Cardiac septum (tissue), 1 donor: ENCODE measurements at regions not wholly inside any gene's neighbourhood (a gene's known extent, or its start where the extent isn't known, plus 50 kb on each side); places are given as distances from the start of the nearest gene placed in this dataset.

Experiments used
- DNase-seq: peaks from one replicate; pipeline ENCODE4 v3.0.0-alpha.2; 2020; ENCODE audit warnings: low spot score
- intact Hi-C: fragments of 100-400 bp; cut with DNase I; formaldehyde crosslinking; loops from one replicate; pipeline ENCODE4 v1.14.0; 2022
- donor health status: DM: no; HTN: no; CAD: no.

DNA sequence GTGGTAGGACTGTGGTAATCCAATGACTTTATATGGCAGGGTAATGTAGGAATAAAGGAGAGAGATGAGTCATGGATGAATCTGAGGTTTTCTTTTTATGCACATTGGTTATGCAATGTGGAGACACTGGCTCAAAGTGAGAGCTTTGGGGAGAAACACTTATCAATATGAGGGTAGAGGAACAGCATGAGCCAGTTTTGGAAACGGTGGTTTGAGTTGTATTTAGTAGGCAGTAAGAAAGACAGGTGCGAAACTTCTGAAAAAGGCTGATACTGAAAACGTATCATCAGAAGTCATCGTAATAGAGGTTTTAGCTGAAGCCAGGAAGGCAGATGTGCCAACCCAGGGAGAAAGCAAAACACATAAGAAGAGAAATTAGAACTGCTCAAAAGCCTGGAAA lies 854.8 kb upstream of the SEL1L start:
- intact Hi-C loops, result no loop called here
- DNase-seq, result no peak

GRCh38 chr14:82390586-82390985 lies 856.9 kb upstream of the SEL1L start:
- intact Hi-C loops, result no loop called here
- DNase-seq, result no peak

DNA sequence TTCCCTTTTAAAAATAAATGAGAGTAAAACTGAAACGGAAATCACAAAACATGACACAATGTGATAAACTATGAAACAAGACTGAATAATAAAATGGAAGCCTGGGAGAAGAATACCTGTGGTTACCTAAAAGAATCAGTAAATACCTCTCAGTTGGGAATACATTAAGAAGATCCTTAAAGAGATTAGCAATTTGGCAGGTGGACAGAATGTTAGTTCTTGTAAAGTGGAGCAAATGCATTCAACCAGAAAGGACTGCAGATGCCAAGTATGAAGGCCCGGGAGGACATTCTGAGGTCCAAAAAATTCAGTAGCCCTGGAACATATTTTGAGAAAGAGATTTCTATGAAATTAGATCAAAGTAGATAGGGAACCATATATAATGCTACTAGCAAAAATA lies 861.3 kb upstream of the SEL1L start:
- intact Hi-C loops, result no loop called here
- no peak for DNase-seq

GRCh38 chr14:82398256-82398655 lies 864.6 kb upstream of the SEL1L start:
- intact Hi-C loops, result no loop called here
- DNase-seq, result no peak

GRCh38 chr14:82403987-82404386 lies 870.3 kb upstream of the SEL1L start:
- no peak for DNase-seq
- intact Hi-C loops, result no loop called here

DNA sequence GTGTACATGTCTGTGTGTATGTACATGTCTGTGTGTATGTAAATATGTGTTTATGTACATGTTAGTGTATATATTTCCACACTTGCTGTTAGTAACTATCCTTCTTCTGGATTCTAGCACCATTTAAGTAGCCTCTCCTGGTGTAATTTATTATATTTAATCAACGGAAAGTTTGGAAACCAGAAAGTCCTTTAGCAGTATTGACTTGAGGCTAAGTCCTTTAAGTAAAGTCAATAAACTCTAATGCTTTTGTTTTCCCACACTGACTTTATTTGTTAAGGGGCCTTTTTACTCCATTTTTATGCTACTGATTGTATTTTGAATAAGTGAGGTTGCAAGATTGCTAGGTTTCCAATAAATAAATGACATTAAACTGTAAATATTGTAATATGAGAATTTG lies 876.4 kb upstream of the SEL1L start:
- no peak for DNase-seq
- intact Hi-C loops, result no loop called here

GRCh38 chr14:82411298-82411697 lies 877.6 kb upstream of the SEL1L start:
- intact Hi-C loops, result no loop called here

GRCh38 chr14:82412545-82412944 lies 878.9 kb upstream of the SEL1L start:
- intact Hi-C loops, result no loop called here
- no peak for DNase-seq

More at GRCh38 chr14:82411298-82411697, 877.6 kb upstream of the SEL1L start:
- DNase-seq, result no peak

DNA sequence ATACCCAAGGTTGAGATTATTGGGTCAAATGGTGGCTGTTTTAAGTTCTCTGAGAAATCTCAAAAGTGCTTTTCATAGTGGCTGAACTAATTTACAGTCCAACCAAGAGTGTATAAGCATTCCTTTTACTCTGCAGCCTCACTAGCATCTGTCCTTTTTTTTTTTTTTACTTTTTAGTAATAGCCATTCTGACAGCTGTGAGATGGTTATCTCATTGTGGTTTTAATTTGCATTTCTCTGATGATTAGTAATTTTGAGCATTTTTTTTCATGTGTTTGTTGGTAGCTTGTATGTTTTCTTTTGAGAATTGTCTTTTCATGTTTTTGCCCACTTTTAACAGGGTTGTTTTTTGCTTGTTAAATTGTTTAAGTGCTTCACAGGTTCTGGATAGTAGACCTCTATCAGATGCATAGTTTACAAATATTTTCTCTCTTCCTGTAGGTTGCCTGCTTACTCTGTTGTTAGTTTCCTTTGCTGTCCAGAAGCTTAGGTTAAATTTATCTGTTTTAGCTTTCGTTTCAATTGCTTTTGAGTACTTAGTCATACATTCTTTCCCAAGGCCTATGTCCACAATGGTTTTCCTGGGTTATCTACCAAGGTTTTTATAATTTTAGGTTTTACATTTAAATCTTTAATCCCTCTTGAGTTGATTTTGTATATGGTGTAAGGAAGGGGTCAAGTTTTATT lies 881.3 kb upstream of the SEL1L start:
- no peak for DNase-seq
- intact Hi-C loops, result no loop called here

GRCh38 chr14:82419933-82420332 lies 886.3 kb upstream of the SEL1L start:
- DNase-seq, result no peak
- intact Hi-C loops, result no loop called here

DNA sequence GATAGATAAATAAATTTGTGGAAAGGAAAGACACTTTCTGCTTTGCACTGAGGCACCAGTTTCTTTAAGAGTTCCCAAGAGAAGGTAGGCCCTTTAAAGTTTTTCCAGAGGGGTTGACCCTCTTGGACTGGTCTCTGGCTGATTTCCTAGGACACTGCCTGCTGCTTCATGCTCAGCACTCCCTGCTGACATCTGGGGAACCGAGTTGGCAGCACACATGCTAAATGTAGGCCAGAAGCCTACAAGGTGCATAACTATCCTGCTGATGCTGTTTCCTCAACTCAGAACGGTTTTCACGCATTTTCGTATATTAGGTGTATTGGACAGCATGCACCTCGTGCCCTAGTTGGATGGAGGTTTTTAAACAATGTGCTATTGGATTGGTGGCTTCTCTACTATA lies 887.2 kb upstream of the SEL1L start:
- intact Hi-C loops, result no loop called here
- no peak for DNase-seq

GRCh38 chr14:82421286-82421685 lies 887.6 kb upstream of the SEL1L start:
- no peak for DNase-seq

DNA sequence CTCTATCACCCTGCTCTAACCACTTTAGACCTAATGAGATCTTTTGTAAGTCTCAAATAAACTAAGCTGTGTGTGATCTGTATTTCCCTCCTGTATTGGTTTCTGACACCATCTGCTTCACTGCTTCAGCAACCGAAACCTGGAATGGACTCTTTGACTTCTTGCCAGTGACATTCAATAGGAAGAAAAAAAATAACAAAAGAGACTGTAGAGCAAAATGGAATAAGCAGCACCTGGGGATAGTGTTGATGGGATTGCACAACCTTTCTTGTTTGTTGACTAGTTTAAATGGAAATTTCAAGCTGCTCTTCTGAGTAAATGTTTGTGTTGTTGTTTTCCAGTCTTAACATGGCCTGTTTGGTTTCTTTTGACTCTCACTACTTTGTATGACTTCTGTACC lies 888.6 kb upstream of the SEL1L start:
- intact Hi-C loops, result no loop called here
- DNase-seq, result no peak

More at GRCh38 chr14:82421286-82421685, 887.6 kb upstream of the SEL1L start:
- intact Hi-C loops, result no loop called here

DNA sequence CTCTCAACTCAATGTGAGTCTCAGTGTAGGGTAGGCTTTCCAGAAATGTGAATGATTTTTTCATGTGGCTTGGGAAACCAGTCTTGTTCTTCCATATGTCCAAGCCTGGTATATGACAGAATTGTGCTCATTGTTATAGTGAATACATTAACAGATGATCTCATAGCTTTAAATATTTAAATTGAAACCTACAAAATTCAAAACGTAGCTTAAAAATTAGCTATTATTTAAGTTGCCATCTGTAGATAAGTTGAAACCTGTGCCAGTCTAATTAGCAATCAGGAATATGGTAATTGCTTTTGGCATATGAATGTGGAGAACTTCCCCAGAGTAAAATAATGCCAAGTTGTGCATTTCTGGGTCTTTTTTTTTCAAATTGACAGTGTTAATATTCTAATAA lies 891.6 kb upstream of the SEL1L start:
- intact Hi-C loops, result no loop called here
- DNase-seq, result no peak

- intact Hi-C loops, result no loop called here
- no peak for DNase-seq
Measured at GRCh38 chr14:82431031-82431430, 897.4 kb upstream of the SEL1L start.

DNA sequence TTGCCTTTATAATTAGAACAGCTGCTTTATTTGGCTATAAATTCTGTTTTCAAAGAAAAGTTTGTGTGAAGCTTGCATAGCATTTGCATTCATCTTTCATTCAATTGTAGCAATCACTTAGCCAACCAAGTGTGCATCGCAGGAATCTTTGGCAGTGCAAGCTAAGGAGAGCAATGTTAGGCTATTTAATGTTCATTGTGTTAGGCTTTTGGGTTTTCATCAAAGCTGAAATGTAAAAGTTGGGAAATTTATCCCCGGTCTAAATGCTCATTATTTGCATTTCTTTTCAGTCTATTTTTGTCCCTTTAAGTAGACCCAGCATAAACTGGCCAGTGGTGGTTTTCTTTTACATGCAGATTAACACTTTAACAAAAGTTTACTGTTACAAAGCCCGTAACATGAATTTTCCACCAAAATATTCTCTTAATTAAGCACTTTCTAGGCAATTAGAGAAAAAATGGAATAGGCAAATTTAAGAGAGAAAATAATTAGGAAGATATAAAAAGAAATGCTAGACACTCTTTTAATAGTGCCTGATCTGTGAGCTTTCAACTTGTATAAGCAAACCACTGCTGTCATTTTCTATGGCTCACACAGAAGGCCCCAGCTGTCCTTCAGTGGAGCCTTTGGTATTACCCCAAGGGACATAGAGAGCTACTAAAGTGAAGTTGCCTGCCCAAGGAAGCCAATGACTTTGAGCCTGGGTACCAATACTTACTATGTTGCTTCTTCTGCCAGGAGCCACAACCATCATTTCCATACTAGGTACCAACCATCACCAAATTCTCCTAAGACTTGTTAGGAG lies 898.9 kb upstream of the SEL1L start:
- intact Hi-C loops, result no loop called here
- DNase-seq, result no peak

DNA sequence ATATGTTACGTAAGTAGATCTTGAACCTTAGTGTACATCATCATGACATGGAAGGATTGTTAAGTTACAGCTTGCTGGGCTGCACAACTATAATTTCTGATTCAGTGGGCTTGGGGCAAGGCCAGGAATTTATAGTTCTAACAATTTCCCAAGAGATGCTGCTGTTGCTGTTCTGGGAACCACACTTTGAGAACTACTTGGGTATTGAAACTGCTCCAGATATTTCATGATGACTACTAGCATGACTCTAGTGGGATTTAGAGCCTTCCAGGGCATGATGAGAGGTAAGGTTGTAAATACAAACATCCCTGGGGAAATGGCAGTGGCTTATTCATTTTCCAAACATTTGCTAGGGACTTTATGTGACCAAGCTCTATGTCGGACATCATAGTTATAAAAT lies 904.8 kb upstream of the SEL1L start:
- no peak for DNase-seq
- intact Hi-C loops, result no loop called here

DNA sequence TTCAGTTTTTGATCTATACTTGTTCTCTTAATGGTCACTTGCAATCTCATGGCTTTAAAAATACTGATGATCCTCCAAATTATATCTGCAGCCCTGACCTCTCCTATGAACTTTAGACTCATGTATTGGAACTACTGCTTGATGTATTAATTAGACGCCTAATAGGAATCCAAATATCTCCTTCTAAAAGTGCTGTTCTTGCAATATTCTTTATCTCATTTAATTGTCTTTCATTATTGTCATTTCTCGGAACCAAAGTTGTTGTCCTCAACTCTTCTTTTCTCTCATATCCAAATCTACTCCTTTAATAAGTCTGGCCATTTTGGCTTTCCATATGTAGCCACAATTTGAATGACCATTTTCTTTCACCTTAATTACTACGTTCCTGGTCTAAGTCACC lies 907.6 kb upstream of the SEL1L start:
- intact Hi-C loops, result no loop called here
- DNase-seq, result no peak

DNA sequence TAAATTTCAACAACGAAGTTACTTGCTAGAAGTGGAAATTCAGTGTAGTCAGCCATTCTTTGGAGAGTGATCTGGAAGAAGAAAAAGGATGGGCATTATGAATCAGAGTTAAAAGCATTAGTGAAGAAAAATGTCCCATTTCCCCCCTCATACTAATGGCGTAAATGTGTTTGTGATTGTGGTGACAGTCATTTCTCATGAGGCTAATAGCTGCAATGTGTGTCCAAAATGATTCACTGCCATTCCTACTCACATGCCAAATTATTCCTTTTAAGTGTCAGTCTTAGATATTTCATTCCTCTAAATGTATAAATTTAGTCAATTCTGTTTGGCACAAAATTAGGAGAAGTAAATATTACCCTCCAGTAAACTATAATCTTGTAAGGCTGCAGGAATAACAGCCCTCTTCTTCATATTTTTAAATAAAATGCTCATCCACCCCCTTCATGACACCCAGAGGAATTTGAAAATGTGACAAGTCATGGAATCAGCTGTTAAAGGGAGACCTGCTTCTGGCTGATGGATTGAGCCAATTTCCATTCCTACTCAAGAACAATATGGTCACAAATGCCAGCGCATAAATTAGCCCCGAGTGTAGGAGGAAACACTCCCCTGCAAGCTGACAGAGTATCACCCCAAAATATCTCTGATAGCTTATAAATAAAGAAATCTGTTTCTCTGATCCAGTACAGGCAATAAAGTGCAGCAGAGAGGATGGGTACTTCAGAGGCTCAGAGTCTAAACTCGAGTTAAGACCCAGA lies 912.3 kb upstream of the SEL1L start:
- intact Hi-C loops, result no loop called here

GRCh38 chr14:82447586-82447985 lies 913.9 kb upstream of the SEL1L start:
- intact Hi-C loops, result no loop called here
- DNase-seq, result no peak

More for the DNA sequence above, 912.3 kb upstream of the SEL1L start:
- DNase-seq, result no peak
